Thyroid gland (tissue), 4 donors: ENCODE measurements at regions not wholly inside any gene's neighbourhood (a gene's known extent, or its start where the extent isn't known, plus 50 kb on each side); places are given as distances from the start of the nearest gene placed in this dataset.

Experiments used
- DNase-seq, 2 donors: peaks; one replicate each; pipeline ENCODE4 v3.0.0-alpha.2; 2019
- H3K27ac ChIP-seq, 3 donors: fragments of 200-600 bp; sonication (generic); 1 replicate in 2 of 3; 2 replicates in 1 of 3; pipeline ENCODE4 v1.5.1; 2016 to 2019; ENCODE audit warnings: mild to moderate bottlenecking in 1 of 3, moderate library complexity in 1 of 3
- H3K27me3 ChIP-seq: fragments of 200-600 bp; sonication (generic); one replicate; pipeline ENCODE4 v1.5.1; 2019
- H3K36me3 ChIP-seq, 2 donors: fragments of 200-600 bp; sonication (generic); one replicate each; pipeline ENCODE4 v1.5.1; 2016 to 2019
- H3K4me1 ChIP-seq, 2 donors: fragments of 200-600 bp; sonication (generic); one replicate each; pipeline ENCODE4 v1.5.1; 2017 to 2019
- H3K4me3 ChIP-seq, 3 donors: fragments of 200-600 bp; sonication (generic); replicated peaks in 1 of 3; 1 replicate in 2 of 3; 2 replicates in 1 of 3; pipeline ENCODE4 v1.5.1; 2016; ENCODE audit warnings: mild to moderate bottlenecking in 1 of 3
- H3K9me3 ChIP-seq: fragments of 200-600 bp; sonication (generic); one replicate; pipeline ENCODE4 v1.5.1; 2017
- POLR2A ChIP-seq, 2 donors: fragments of 450-650 bp; IDR thresholded peaks; one replicate each; pipeline ENCODE4 v1.6.1; 2017; ENCODE audit warnings: antibody characterized with exemption in 2 of 2, mild to moderate bottlenecking in 2 of 2, moderate library complexity in 1 of 2
- WGBS, 2 donors: methylation state at CpG; one replicate each; pipeline ENCODE4 v1.1.5; 2017; 5-methylcytosine and 5-hydroxymethylcytosine counted together
- intact Hi-C: fragments of 100-400 bp; cut with DNase I; formaldehyde crosslinking; loops from one replicate; pipeline ENCODE4 v1.15.1; 2023
- TF ChIP-seq, protein P1 (sequence below), 6 experiments: fragments of 200-600 bp in 3 of 6; fragments of 450-650 bp in 3 of 6; sonication (generic) in 3 of 6; IDR thresholded peaks; one replicate each; pipeline ENCODE4 v1.5.1; 2016 to 2019; ENCODE audit warnings: antibody characterized with exemption in 6 of 6, mild to moderate bottlenecking in 2 of 6, inconsistent platforms in 1 of 6, moderate library complexity in 1 of 6

DNA sequence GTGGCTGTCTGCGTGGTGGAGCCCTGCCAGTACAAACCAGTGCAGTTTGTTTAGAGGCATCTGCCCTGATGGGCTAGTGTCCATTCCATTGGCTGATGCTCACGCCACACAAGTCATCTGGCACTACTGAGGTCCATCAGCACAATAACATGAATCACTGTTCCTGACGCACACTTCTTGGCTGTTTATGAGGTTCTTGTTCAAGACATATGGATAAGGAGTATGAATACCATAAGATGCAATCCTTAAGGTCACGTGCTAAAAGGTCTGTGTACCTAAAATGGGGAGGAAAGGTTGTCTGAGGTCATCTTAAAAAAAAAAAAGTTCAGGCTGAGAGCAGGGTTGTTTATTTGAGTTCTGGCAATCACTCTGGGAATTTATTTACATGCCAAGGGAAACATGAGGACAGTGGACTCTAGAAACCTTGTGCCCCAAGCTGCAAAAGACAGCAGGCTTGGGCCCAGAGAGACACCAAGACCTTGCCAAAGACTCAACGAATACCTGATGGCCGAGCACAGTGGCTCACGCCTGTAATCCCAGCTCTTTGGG, 54.1 kb upstream of the SHLD1 start:
- TF ChIP-seq, protein P1, sequence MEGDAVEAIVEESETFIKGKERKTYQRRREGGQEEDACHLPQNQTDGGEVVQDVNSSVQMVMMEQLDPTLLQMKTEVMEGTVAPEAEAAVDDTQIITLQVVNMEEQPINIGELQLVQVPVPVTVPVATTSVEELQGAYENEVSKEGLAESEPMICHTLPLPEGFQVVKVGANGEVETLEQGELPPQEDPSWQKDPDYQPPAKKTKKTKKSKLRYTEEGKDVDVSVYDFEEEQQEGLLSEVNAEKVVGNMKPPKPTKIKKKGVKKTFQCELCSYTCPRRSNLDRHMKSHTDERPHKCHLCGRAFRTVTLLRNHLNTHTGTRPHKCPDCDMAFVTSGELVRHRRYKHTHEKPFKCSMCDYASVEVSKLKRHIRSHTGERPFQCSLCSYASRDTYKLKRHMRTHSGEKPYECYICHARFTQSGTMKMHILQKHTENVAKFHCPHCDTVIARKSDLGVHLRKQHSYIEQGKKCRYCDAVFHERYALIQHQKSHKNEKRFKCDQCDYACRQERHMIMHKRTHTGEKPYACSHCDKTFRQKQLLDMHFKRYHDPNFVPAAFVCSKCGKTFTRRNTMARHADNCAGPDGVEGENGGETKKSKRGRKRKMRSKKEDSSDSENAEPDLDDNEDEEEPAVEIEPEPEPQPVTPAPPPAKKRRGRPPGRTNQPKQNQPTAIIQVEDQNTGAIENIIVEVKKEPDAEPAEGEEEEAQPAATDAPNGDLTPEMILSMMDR (IDR thresholded peaks at IDR 0.05), result no peak
- TF ChIP-seq POLR2A (IDR thresholded peaks at IDR 0.05), result no peak
- intact Hi-C loops, result no loop called here
- Histone ChIP-seq H3K36me3 (no peaks in the 10 kb centered on the region), H3K4me3 (no peak overlapping the region), H3K4me1 (no peaks in the 10 kb centered on the region), H3K9me3 (no peaks in the 10 kb centered on the region), H3K27me3 (no peaks in the 10 kb centered on the region), H3K27ac (no peak overlapping the region)
- DNase-seq, result peak in 1 of 2 donors; percentile 2
- 80 to 83% methylated on average over 7 of the region's 7 CpGs for WGBS, 2 donors

DNA sequence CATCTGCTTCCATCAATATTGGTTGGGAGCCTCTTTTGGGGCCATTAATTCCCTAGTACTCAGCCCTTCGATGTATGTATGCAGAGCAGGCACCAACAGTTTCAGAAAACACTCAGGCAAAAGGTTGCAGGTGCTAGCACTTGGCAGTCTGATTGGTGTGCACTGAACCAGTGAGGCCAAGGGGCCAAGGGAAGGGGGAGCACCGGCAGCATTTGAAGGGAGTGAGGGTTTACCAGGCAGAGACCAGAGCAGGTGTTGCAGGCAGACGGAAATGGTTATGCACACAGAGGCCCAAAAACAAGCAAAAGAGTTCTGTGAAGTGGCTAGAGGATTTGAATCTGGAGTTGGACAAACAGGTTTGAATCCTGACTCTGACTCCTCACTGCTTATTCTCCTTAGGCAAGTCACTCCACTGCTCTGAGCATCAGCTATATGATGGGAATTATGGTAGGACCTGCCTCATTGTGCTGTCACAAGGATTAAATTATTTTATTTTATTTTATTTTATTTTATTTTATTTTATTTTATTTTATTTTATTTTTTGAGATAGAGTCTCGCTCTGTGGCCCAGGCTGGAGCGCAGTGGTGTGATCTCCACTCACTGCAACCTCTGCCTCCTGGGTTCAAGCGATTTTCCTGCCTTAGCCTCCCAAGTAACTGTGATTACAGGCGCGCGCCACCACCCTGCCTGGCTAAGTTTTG, 58.1 kb upstream of the SHLD1 start:
- Histone ChIP-seq H3K36me3 (no peaks in the 10 kb centered on the region), H3K9me3 (no peaks in the 10 kb centered on the region), H3K27ac (no peak overlapping the region), H3K4me1 (no peaks in the 10 kb centered on the region), H3K27me3 (no peaks in the 10 kb centered on the region), H3K4me3 (no peak overlapping the region)
- intact Hi-C loops, result no loop called here
- DNase-seq, result peak in 1 of 2 donors; percentile 6
- 76 to 79% methylated on average over 9 of the region's 9 CpGs for whole genome bisulfite sequencing, 2 donors
- TF ChIP-seq, protein P1 (IDR thresholded peaks at IDR 0.05), result no peak
- no peak for TF ChIP-seq POLR2A (IDR thresholded peaks at IDR 0.05)

- intact Hi-C loops, result loop anchor here (10.0 kb wide), 1 partner anchor 45 kb away; no protein-coding TSS in a partner anchor
- WGBS, 2 donors, result 76 to 78% methylated on average over 6 of the region's 6 CpGs
- H3K27me3 ChIP-seq, result no peaks in the 10 kb centered on the region
These were observed 60.7 kb upstream of the SHLD1 start for GRCh38 chr20:5689463-5689862.

GRCh38 chr20:5688431-5688972, 61.7 kb upstream of the SHLD1 start:
- no peaks in the 10 kb centered on the region for H3K27me3 ChIP-seq
- no peaks in the 10 kb centered on the region for H3K9me3 ChIP-seq
- no peaks in the 10 kb centered on the region for H3K4me1 ChIP-seq
- no peak for DNase-seq
- TF ChIP-seq, protein P1 (IDR thresholded peaks at IDR 0.05), result no peak
- TF ChIP-seq POLR2A (IDR thresholded peaks at IDR 0.05), result no peak
- H3K36me3 ChIP-seq, result no peaks in the 10 kb centered on the region
- 47 to 52% methylated on average over 12 of the region's 12 CpGs for WGBS, 2 donors
- intact Hi-C loops, result loop anchor here (10.0 kb wide), 1 partner anchor 46 kb away; no protein-coding TSS in a partner anchor
- H3K4me3 ChIP-seq, result no peak overlapping the region
- no peak overlapping the region for H3K27ac ChIP-seq

More at GRCh38 chr20:5689463-5689862, 60.7 kb upstream of the SHLD1 start:
- Histone ChIP-seq H3K4me3 (no peak overlapping the region), H3K27ac (no peak overlapping the region), H3K4me1 (no peaks in the 10 kb centered on the region), H3K36me3 (no peaks in the 10 kb centered on the region), H3K9me3 (no peaks in the 10 kb centered on the region)
- TF ChIP-seq POLR2A (IDR thresholded peaks at IDR 0.05), result no peak
- TF ChIP-seq, protein P1 (IDR thresholded peaks at IDR 0.05), result no peak
- DNase-seq, result no peak

DNA sequence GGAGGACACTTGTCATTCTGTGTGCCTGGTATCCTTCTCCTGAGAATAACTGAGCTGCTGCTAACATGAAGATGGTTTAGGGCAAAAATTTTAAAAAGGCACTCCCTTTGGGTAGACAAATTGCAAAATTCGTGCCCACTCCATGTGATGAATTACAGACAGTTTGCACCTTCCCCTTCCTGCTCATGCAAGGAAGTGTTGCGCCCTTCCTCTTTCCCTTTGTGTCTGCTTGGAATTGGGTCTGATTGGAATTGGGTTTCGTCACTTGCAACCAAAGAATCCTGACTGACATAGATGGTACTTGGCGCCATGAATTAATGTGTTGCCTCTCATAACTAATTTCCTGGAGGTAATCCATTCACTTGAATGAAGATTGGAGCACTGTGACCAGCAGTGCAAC, 62.3 kb upstream of the SHLD1 start:
- no peak for TF ChIP-seq POLR2A (IDR thresholded peaks at IDR 0.05)
- TF ChIP-seq, protein P1 (IDR thresholded peaks at IDR 0.05), result no peak
- WGBS, 2 donors, result 74 to 82% methylated on average over 4 of the region's 4 CpGs
- no peak for DNase-seq
- H3K9me3 ChIP-seq, result no peaks in the 10 kb centered on the region
- no peaks in the 10 kb centered on the region for H3K4me1 ChIP-seq
- intact Hi-C loops, result loop anchor here (10.0 kb wide), 1 partner anchor 47 kb away; no protein-coding TSS in a partner anchor
- no peaks in the 10 kb centered on the region for H3K36me3 ChIP-seq
- no peak overlapping the region for H3K27ac ChIP-seq
- no peak overlapping the region for H3K4me3 ChIP-seq
- H3K27me3 ChIP-seq, result no peaks in the 10 kb centered on the region
